Cardiac muscle cell (in vitro differentiated cells and primary cell): ENCODE measurements at regions not wholly inside any gene's neighbourhood (a gene's known extent, or its start where the extent isn't known, plus 50 kb on each side); places are given as distances from the start of the nearest gene placed in this dataset.
A peak's percentile ranks its signal among the peaks of the same experiment; 100 is the strongest.

Experiments
- DNase-seq, 2 donors: peaks; one replicate each; pipeline versions ENCODE4 v3.0.0 to v3.0.0-alpha.2; 2010 to 2017; ENCODE audit warnings: low read depth in 1 of 2, low spot score in 1 of 2
- H3K27ac ChIP-seq: fragments of 200-600 bp; sonication (generic); 2 replicates; pipeline ENCODE4 v1.5.1; 2016
- H3K27me3 ChIP-seq: fragments of 200-600 bp; sonication (generic); 2 replicates; pipeline ENCODE4 v1.6.0; 2016; ENCODE audit warnings: control low read depth
- H3K36me3 ChIP-seq: fragments of 200-600 bp; sonication (generic); 2 replicates; pipeline ENCODE4 v1.5.1; 2016; ENCODE audit warnings: control low read depth
- H3K4me1 ChIP-seq: fragments of 200-600 bp; sonication (generic); 2 replicates; pipeline ENCODE4 v1.8.1; 2017; ENCODE audit warnings: low read depth, mild to moderate bottlenecking, mixed run types
- H3K4me3 ChIP-seq: fragments of 200-600 bp; sonication (generic); 2 replicates; pipeline ENCODE4 v1.5.1; 2016; ENCODE audit warnings: mild to moderate bottlenecking
- H3K9me3 ChIP-seq: fragments of 200-600 bp; sonication (generic); 2 replicates; pipeline ENCODE4 v1.5.1; 2017; ENCODE audit warnings: low read depth, mild to moderate bottlenecking, control low read depth
- TF ChIP-seq, protein P1 (sequence below): IDR thresholded peaks from 2 replicates; pipeline ENCODE4 v1.5.1; 2012; ENCODE audit warnings: low read depth, mild to moderate bottlenecking, low read length

DNA sequence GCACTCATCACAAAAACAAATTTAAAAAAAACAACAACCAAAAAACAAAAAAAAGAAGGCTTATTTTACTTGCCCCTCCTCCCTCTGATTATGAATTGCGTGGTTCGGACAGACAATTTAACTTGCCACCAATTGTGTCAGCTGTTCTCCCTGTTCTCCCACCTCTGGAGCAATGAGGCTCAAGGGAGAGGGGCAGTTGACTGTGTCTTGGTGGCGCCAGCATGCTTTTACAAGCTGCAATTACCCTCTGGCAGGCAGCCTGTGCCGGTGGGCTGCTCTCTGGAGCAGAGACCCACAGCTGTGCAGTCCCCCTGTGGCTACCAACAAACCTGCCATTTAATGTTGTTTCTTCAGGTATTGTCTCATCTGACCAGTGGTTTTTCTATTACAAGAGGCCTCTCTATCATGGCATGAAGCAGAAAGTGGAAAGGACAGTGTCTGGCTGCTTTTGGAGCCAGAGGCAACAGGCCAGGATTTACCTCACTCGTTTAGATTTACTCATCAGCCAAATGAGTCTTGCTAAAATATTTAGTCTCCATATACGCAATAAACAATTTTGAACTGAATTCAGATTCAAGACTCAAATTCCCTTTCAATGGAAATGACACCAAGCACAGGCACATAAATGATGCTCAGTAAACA, 192.0 kb upstream of the TPRG1 start:
- no peak overlapping the region for H3K27ac ChIP-seq
- no peaks in the 10 kb centered on the region for H3K36me3 ChIP-seq
- H3K27me3 ChIP-seq: peaks cover 8% of the 10 kb centered on the region
- DNase-seq: no peak
- no peaks in the 10 kb centered on the region for H3K4me1 ChIP-seq
- TF ChIP-seq, protein P1, sequence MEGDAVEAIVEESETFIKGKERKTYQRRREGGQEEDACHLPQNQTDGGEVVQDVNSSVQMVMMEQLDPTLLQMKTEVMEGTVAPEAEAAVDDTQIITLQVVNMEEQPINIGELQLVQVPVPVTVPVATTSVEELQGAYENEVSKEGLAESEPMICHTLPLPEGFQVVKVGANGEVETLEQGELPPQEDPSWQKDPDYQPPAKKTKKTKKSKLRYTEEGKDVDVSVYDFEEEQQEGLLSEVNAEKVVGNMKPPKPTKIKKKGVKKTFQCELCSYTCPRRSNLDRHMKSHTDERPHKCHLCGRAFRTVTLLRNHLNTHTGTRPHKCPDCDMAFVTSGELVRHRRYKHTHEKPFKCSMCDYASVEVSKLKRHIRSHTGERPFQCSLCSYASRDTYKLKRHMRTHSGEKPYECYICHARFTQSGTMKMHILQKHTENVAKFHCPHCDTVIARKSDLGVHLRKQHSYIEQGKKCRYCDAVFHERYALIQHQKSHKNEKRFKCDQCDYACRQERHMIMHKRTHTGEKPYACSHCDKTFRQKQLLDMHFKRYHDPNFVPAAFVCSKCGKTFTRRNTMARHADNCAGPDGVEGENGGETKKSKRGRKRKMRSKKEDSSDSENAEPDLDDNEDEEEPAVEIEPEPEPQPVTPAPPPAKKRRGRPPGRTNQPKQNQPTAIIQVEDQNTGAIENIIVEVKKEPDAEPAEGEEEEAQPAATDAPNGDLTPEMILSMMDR: no peak
- H3K9me3 ChIP-seq: no peaks in the 10 kb centered on the region
- H3K4me3 ChIP-seq: no peak overlapping the region

DNA sequence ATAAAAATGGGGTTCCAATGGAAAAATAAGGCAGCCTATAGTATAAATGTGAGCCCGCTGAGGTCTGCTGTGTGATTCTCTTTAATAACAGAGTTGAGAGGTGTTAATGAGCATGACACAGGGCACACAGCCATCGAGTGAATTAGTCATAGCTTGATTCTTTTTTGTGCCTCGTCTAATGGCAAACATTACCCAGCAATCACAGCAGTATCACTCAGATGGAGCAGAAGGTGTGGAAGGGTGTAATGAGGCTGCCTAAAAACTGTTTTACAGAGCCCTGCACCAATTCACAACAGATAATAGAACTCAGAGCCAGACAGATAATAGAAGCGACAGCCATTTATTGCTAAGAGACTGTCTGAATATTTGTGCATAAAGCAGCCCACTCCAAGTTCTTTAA, 178.6 kb upstream of the TPRG1 start:
- no peak for DNase-seq
- Histone ChIP-seq H3K27me3 (no peaks in the 10 kb centered on the region), H3K4me1 (no peaks in the 10 kb centered on the region), H3K9me3 (no peaks in the 10 kb centered on the region), H3K27ac (no peak overlapping the region), H3K36me3 (no peaks in the 10 kb centered on the region), H3K4me3 (no peak overlapping the region)
- TF ChIP-seq, protein P1: no peak

DNA sequence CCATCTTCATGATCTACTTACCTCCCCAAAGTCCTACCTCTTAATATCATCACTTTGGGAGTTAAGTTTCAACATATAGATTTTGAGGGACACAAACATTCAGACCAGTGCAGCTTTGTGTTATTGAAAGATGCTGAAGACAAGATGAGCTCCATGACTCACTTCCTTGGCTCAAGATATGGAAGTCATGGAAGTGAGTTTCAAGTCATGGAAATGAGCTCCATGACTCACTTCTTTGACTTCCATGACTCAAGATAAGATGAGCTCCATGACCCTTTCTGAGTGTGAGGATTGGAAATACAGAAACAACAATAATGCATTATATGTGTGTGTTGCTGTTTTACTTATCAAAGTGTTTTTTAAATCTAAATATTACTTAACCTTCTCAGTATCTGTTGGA, 170.2 kb upstream of the TPRG1 start:
- peak in 1 of 2 donors; percentile 65 for DNase-seq
- Histone ChIP-seq H3K9me3 (no peaks in the 10 kb centered on the region), H3K36me3 (no peaks in the 10 kb centered on the region), H3K27me3 (no peaks in the 10 kb centered on the region), H3K4me3 (no peak overlapping the region), H3K27ac (no peak overlapping the region), H3K4me1 (no peaks in the 10 kb centered on the region)
- TF ChIP-seq, protein P1: no peak

DNA sequence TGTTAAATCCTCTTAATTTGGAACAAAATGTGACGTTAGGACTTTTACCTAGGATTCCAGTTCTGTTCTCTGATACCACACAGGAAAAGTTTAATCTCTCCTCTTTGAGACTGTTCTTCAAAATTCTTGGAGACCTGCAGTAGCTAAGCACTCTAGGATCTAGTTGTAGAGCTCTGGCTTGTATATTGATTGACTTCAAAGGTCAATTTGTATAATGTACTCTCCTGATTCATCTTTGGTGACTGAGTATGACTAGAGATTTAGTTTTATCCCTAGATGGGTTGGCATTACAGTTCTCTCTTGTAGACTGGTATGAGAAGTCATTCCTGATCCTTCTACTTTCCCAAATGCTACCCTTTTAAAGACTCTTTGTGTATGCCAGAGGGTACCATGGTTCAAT, 168.4 kb upstream of the TPRG1 start:
- H3K4me1 ChIP-seq: no peaks in the 10 kb centered on the region
- no peak overlapping the region for H3K4me3 ChIP-seq
- DNase-seq: no peak
- H3K27ac ChIP-seq: no peak overlapping the region
- TF ChIP-seq, protein P1: no peak
- no peaks in the 10 kb centered on the region for H3K36me3 ChIP-seq
- H3K9me3 ChIP-seq: no peaks in the 10 kb centered on the region
- H3K27me3 ChIP-seq: no peaks in the 10 kb centered on the region

DNA sequence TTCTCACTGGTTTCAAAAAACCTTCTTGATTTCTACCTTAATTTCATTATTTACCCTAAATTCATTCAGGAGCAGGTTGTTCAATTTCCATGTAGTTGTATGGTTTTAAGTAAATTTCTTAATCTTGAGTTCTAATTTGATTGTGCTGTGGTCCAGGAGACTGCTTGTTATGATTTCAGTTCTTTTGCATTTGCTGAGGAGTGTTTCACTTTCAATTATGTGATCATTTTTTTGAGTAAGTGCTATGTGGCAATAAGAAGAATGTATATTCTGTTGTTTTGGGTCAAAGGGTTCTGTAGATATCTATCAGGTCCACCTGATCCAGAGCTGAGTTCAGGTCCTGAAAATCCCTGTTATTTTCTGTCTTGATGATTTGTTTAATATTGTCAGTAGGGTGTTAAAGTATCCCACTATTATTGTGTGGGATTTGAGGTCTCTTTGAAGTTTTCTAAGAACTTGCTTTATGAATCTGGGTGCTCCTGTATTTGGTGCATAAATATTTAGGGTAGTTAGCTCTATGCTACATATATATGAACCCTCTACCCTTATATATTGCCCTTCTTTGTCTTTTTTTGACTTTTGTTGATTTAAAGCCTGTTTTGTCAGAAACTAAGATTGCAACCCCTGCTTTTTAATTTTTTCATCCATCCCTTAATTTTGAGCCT, 158.4 kb upstream of the TPRG1 start:
- no peaks in the 10 kb centered on the region for H3K9me3 ChIP-seq
- H3K4me3 ChIP-seq: no peak overlapping the region
- no peak overlapping the region for H3K27ac ChIP-seq
- no peaks in the 10 kb centered on the region for H3K36me3 ChIP-seq
- no peaks in the 10 kb centered on the region for H3K27me3 ChIP-seq
- H3K4me1 ChIP-seq: no peaks in the 10 kb centered on the region
- TF ChIP-seq, protein P1: no peak
- DNase-seq: no peak
